NCI-H1694 (cell line): ENCODE measurements at regions not wholly inside any gene's neighbourhood (a gene's known extent, or its start where the extent isn't known, plus 50 kb on each side); places are given as distances from the start of the nearest gene placed in this dataset.
"Not testable (repeated sequence)": the region's sequence is repeated elsewhere in the genome, so short reads cannot be mapped to it uniquely, and the experiment has no call there.

Experiments used
- DNase-seq: peaks from one replicate; lab custom pipeline; 2025; lab: John Stamatoyannopoulos, UW

GRCh38 chr20:55685425-55685824, 319.9 kb downstream of the CBLN4 start:
- no peak for DNase-seq

GRCh38 chr20:55684578-55684977, 320.7 kb downstream of the CBLN4 start:
- no peak for DNase-seq

- no peak for DNase-seq
These were observed 326.2 kb downstream of the CBLN4 start for GRCh38 chr20:55678970-55679667.

- DNase-seq, result no peak
These were observed 327.2 kb downstream of the CBLN4 start for GRCh38 chr20:55678126-55678525.

- no peak for DNase-seq
These were observed 328.3 kb downstream of the CBLN4 start for GRCh38 chr20:55677011-55677410.

- DNase-seq, result no peak
These were observed 329.2 kb downstream of the CBLN4 start for GRCh38 chr20:55676097-55676496.

- no peak for DNase-seq
These were observed 336.7 kb downstream of the CBLN4 start for GRCh38 chr20:55668631-55669030.

GRCh38 chr20:55667955-55668354, 337.4 kb downstream of the CBLN4 start:
- DNase-seq, result no peak

GRCh38 chr20:55667024-55667423, 338.3 kb downstream of the CBLN4 start:
- no peak for DNase-seq

- no peak for DNase-seq
These were observed 349.0 kb downstream of the CBLN4 start for GRCh38 chr20:55656231-55656775.

GRCh38 chr20:55650657-55651360, 354.5 kb downstream of the CBLN4 start:
- no peak for DNase-seq

- no peak for DNase-seq
These were observed 356.1 kb downstream of the CBLN4 start for GRCh38 chr20:55649254-55649653.

GRCh38 chr20:55646851-55647250, 358.5 kb downstream of the CBLN4 start:
- DNase-seq, result no peak

- DNase-seq, result no peak
These were observed 363.8 kb downstream of the CBLN4 start for GRCh38 chr20:55641497-55641896.

- no peak for DNase-seq
These were observed 369.4 kb downstream of the CBLN4 start for GRCh38 chr20:55635870-55636269.

- DNase-seq, result no peak
These were observed 372.7 kb downstream of the CBLN4 start for GRCh38 chr20:55632592-55632991.

GRCh38 chr20:55629143-55629542, 376.2 kb downstream of the CBLN4 start:
- not testable (repeated sequence) for DNase-seq

GRCh38 chr20:55626716-55627115, 378.6 kb downstream of the CBLN4 start:
- no peak for DNase-seq

- DNase-seq, result no peak
These were observed 389.0 kb downstream of the CBLN4 start for GRCh38 chr20:55616367-55616766.

- no peak for DNase-seq
These were observed 389.5 kb downstream of the CBLN4 start for GRCh38 chr20:55615818-55616217.

GRCh38 chr20:55614220-55614757, 391.0 kb downstream of the CBLN4 start:
- no peak for DNase-seq

GRCh38 chr20:55610756-55611155, 394.6 kb downstream of the CBLN4 start:
- DNase-seq, result no peak

- no peak for DNase-seq
These were observed 399.7 kb downstream of the CBLN4 start for GRCh38 chr20:55605594-55605993.
